Fibroblast of skin of scalp (primary cell): ENCODE measurements at regions not wholly inside any gene's neighbourhood (a gene's known extent, or its start where the extent isn't known, plus 50 kb on each side); places are given as distances from the start of the nearest gene placed in this dataset.

Source experiments
- DNase-seq: peaks from one replicate; pipeline ENCODE4 v3.0.0-alpha.2; 2013

GRCh38 chr1:29508458-29509107 lies 272.3 kb downstream of the PTPRU start:
- no peak for DNase-seq

GRCh38 chr1:29506678-29507225 lies 270.4 kb downstream of the PTPRU start:
- DNase-seq = no peak

- no peak for DNase-seq
These were observed 269.4 kb downstream of the PTPRU start for GRCh38 chr1:29505532-29506220.

GRCh38 chr1:29504709-29505410 lies 268.5 kb downstream of the PTPRU start:
- DNase-seq = no peak

DNA sequence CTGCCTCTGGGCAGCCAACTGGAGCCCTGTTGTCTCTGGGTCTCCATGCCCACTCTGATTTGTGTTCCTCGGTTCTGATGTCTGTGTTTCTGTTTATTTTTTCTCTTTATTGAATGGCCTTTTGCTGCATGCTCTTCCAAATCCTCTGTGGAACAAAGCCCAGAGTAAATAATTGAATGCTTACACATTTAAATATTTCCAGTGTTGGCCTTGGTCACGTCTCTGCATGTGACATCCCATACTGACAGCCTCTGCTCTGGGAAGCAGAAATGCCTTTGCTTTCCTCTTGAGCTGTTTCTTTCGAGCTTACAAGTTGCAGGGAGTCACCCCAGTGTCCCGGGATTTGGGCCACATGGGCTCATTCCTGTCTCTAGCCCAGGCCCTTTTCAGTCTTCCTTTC lies 267.9 kb downstream of the PTPRU start:
- DNase-seq = no peak

DNA sequence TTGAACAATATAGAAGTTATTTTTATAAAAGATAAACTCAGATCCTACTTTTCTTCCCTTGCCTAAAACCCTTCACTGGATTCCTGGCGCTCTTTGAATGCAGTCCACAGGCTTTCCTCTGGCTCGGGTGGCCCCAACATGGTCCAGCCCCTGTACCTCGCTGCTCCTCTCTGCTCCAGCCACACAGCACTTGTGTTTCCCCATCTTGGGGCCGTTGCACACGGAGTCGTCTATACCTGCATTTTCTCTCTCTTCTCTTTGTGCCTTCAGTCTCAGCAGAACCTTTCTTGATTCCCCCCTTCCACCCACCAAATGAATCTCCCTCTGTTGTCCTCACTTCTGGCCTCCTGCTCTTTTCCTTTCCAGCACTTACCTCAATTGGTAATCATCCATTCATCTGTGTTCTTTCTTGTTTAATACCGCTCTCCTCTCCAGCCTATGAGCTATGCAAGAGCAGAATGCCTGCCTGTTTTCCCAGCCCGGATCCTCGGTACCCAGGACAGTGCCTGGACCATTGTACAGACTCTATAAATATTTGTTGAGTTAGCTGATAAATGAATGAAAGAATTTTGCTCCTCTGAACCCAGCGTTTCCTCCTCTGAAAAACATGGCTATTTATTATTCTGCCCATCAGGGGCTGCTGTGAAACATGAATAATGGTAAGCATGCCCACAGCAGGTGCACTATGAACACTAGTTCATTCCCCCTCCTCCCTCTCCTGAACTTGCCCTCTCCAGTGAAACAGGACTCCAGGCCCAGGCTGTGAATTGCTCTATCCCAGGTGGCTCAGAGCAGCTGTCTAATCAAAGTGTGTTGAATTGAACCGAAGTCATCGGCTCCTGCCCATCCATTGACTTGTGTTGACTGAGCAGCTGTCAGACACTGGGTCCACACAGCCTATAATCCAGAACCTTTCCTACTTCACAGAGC lies 266.9 kb downstream of the PTPRU start:
- DNase-seq = no peak

DNA sequence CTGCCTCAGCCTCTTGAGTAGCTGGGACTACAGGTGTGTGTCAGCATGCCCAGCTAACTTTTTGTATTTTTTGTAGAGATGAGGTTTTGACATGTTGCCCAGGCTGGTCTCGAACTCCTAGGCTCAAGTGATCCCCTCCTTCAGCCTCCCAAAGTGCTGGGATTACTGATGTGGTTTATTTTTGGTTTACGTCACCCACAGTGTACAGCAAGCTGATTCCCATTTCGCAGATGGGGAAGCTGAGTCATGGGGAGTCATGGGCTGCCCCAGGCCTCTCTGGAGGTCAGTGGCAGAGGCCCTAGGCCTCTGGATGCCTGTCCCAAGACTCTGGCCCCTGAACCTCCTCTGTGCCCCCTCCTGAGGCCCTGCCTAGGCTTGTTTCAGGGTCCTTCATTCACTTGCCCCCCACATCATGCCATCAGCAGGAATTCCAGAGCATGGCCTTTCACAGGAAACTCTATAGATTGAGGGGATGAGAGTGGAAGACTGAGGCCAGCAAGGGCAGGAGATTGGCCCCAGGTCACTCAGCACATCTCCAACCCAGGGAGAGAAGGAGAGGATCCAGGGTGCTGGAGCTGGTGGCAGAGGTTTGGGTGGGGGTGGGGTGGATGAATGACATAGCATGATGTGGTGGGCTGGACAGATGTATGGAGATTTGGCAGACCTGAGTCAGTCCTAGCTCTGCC lies 266.0 kb downstream of the PTPRU start:
- DNase-seq = no peak

DNA sequence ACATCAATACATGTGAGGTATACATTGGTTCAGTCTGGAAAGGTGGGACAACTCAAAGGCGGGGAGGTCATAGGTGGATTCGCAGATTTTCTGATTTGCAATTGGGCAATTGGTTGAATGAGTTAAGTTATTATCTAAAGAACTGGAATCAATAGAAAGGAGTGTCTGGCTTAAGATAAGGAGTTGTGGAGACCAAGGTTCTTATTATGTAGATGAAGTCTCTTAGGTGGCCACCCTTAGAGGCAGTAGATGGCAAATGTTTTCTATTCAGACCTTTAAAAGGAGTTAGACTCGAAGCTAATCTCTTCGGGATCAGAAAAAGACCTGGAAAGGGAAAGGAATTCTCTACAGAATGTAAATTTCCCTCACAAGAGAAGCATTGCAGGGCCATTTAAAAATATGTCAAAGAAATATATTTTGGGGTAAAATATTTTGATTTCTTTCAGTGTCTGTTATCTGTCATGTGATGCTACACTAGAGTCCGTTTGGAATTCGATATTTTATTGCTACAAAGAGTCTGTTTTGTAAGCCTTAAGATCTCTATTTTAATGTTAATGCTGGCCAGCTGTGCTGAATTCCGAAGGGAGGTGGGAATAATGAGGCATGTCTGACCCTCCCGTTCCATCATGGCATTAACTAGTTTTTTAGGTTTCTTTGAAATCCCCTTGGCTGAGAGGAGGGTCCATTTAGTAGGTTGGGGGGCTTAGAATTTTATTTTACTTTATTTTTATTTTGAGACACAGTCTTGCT lies 265.1 kb downstream of the PTPRU start:
- DNase-seq = no peak

DNA sequence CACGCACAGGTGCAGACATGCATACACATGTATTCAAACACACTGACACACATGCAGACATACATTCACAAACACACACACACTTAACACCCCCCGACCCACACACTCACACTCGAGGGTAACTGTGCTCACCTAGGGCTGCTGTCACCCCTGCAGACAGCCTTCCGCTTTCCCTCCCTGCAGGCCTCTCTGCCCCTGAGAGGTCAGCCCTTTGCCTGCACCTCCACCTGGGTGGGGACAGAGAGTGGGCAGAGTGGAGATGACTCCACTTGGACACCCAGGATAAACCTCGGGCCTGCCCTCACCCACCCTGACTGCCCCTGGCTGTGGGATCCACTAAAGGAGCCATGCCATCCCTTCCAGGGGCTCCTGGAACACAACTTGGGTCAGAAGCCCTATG lies 264.3 kb downstream of the PTPRU start:
- no peak for DNase-seq

GRCh38 chr1:29500041-29500440 lies 263.7 kb downstream of the PTPRU start:
- DNase-seq = no peak

- DNase-seq = no peak
These were observed 262.9 kb downstream of the PTPRU start for GRCh38 chr1:29499104-29499650.

DNA sequence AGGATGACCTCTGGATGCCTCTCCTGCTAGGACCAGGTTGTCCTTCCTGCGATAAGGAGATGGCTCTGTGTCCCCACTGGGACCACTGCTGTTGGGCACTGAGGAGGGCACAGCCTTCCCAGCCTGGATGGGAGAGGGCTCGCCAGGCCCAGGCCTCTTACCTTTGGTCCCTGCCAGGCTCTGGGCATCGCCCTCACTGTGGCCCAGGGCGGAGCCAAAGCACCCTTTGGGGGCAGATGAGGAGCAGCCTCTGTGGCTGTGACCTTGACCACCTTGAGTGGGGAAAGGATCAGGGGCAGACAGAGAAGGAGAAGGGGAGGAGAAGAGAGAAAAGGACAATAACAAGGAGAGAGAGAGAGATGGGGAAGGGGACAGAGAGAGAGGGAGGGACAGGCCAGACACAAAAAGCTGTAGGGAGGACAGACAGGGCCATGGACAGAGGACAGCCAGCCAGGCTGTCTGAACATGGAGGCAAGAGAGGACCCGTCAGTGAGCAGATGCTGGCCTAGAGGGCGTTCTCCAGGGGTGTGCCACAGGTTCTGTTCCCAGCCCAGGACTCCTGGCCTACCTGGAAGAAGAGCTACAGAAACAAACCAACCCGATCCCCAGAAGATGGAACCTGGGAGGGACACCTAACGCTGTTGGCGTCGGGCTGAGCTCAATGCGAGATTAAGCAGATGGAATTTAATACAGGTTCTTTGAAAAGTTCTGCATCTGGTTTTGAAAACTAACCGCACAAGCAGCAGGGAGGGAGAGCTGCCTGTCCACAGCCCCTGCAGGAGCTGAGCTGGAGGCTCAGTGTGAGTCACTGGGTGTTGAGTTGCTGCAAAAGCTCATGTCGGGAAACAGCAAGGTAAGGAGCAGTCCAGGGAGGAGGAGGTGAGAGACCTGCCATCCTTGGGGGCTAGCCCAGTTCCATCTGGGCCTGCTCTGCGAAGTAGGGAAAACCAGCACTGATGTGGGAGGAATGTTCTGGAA lies 262.1 kb downstream of the PTPRU start:
- peak; percentile 4 for DNase-seq

- no peak for DNase-seq
These were observed 261.2 kb downstream of the PTPRU start for GRCh38 chr1:29497395-29498125.

- no peak for DNase-seq
These were observed 260.4 kb downstream of the PTPRU start for GRCh38 chr1:29496701-29497100.

DNA sequence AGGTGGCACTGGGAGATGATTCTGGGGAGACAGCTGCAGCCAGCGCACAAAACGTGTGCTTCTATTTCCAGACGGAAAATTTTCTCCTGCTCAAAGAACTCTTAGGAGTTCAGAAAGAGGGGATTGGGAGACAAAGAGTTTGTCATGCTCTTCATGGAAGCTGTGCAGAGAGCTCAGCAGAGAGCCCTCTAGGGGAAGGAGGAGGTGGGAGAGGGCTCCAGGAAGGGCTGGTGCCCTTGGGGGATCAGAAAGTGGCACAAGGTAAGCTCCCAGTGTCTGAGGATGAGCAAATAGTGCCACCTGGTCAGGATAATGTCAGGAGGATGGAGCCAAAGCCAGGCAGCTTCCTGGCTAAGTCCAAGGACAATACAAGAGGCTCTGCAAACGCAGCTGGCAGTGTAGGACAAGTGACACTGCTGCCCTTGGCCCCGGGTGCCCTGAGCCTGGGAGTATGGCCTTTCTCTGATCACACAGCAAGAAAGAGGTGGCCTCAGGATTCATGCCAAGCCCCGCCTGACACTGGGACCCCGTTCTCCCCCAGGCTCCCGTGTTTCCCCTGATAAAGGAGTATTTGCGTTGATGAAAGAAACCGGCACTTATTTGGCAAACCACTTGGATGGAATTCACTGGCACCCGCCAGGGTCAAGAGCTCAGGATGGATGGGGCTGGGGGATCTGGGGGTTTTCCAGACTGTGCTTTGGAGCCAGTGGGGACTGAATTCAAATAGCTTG lies 254.0 kb downstream of the PTPRU start:
- no peak for DNase-seq

GRCh38 chr1:29489471-29489870 lies 253.1 kb downstream of the PTPRU start:
- no peak for DNase-seq

DNA sequence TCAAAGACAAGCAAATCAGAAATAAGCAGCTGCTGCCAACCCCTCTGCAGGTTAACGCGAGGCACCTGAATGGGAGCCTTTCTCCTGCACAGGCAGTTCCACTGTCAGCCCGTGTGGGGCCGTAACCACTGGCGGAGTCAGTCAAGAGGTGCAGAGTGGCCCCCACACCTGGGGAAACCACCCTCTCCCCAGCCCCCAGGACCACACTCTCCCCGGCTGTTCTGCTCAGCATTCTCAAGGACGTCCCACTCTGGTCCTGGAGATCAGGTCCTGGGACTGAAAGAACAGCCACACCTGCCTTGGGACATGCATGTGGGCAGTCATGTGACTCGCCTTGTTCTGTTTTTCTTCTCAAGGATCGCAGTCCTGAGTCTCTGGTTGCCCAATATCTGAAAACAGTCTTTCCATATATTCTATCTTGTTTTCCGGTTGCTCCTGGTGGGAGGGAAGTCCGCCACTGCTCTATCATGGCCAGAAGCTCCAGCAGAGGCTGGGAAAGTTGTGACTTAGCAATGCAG lies 252.5 kb downstream of the PTPRU start:
- DNase-seq = no peak
